GM18526 (cell line): ENCODE measurements at regions not wholly inside any gene's neighbourhood (a gene's known extent, or its start where the extent isn't known, plus 50 kb on each side); places are given as distances from the start of the nearest gene placed in this dataset.

Source experiments
- POLR2A ChIP-seq: IDR thresholded peaks from 3 replicates; pipeline ENCODE4 v1.6.1; 2011; ENCODE audit not compliant: insufficient read length; ENCODE audit errors: extremely low read depth

DNA sequence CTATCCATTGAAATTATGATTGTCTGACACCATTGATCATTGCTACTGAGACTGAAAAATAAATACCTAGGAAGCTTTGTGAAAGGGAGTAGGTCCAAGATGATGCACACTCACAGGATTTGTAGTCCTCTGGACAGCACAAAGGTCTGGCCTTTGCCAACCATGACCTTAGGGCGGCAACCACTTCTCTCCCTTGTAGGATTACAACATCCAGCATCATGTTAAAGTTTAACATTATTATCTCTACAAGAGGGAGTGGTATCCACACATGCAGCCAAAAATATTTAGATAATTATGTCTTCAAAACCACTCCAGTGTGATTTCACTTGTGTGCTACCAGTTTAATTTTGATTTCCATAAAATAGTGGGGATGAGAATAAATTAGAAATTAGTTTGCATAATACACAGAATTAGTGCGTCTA, 51.1 kb upstream of the NHSL1 start:
- TF ChIP-seq POLR2A, result no peak

DNA sequence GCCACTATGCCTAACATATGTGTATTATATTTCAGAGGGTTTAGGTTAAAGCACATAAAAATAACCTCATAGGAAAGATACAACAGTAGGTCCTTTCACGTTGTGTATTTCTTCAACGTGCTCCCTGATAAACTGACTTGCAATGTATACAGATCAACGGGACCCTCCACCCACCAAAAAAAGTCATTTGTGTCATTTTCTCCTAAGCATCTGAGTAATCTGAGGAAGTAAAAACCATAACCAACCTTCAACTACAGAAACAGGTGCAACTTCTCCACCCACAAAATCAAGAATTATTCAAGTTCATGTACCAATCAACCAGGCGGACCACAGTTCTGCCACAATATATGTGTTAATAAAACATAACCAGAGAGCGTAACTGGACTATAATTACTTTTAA, 54.9 kb upstream of the NHSL1 start:
- TF ChIP-seq POLR2A, result no peak

DNA sequence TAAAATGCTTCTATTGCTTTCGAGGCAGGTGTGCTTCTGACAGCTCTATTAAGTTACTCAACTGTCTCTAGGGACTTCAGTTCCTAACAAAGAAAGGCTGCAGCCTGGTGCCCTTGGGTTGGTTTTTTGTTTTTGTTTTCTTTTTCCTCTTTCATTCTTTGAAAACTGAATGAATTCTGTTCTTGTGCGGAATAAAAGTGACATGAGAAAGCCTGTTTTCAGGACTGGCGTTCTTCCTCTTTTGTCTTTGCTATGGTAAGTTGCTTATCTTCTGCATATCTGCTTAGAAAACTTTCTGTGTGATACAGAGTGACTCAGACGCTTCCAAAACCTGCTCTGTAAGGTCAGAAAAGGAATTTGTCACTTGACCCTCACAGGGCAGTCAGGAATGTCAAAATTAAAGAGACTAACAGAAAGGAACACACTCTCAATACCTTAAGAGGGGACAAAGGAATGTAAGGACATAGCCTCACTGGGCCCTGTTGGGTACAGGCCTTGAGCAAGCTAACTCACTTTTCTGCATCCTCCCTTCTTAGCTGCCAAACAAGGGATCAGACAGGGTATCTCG, 56.2 kb upstream of the NHSL1 start:
- TF ChIP-seq POLR2A, result no peak

DNA sequence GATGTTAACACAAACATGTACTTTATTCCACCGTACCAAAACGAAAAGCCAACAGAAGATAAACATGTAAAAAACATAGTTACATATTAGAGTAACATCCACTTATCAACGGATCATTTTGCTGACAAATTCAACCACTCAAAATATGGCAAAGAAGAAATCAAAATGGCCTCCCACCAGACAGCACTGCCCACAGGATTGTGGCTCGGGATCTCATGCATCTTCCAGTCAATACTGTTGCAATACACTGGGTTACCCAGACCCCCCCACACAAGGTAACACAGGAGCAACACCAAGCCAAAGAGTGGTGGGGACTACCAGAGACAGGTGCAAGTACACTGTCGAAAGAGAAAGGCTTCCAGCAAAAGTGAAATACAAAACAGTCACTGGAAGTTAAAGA, 57.9 kb upstream of the NHSL1 start:
- no peak for TF ChIP-seq POLR2A

DNA sequence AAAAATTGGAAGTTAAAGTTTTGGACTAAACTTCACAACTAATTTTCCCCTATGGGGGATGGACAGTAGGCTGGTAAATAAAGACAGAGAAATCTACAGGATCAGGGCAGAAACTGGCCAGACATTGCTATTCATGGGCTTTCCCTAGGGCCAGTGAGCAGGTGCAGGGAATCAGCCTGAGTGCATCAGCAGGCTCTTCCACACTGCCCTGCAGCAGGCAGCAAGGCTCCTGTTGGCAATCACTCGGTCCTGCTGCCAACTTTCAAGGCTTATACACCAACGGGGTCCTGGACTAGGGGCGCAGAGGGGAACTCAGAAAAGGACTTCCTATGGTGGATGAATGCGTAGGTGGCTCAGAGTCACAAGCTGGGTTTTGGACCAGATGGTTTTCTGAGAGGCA, 59.8 kb upstream of the NHSL1 start:
- no peak for TF ChIP-seq POLR2A

DNA sequence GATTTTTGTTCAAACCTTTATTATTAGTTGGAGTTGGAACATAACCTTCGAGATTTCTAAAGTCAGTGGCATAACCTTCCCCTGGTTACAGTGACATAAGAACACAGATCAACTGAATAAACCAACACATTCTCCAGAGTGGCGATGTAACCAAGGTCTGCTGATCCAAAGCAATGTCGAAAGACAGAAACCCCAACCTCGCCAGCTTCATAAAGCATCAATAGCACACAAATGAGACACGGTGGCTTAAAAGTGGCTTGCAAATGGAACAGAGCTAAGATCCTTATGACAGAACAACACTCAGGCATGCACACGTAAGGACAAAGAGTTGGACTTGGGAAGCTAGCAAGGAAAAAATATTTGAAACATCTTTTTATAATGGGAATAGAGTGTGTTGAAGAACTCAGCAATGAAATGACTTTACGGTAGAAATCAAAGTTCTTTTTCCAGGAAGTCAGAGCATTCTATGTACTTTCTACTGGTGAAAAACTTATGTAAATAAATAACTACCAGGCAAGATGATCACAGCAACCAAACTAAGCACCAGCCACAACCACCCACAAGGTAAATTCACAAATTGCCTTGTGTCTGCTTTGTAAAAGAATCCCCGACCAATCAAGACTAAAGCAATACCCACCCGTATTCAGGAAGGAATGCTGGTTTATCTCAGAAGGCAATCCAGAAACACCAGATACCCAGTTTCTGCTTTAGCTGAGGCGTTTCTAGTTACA, 61.0 kb upstream of the NHSL1 start:
- no peak for TF ChIP-seq POLR2A

DNA sequence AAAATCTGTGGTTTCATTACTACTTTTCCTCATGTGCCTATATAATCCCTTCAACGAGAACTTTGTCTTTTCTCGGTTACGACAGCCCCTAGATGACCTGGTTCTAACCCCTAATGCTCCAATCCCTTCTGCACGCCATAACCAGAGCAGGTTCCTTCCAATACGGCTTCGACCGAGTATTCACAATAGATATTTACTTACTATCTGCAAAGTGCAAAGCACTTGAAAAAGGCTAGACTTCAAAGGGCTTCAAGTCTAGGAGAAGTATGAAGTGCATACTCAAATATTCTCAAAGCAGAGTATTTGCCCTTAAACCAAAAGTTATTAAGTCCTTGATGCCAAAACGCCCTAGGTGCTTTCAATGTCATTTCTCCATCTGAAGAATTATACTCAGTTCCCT, 63.4 kb upstream of the NHSL1 start:
- TF ChIP-seq POLR2A, result no peak

DNA sequence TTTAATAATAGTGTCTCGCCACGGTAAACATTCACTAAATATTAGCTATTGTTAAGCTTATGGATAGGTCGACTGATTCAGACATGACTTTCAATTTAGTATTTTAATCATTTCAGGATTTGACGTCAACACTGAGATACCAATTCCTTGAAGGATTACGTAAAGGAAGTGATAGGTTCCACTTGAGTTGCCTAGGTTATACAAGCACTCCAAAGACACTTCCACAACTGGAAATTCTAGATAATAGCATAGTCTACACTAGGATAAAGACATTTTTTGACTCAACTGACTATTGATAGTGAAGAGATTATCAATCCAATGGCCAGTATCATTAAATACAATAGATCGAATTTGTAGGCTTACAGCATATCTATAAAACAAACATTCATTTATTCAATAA, 63.9 kb upstream of the NHSL1 start:
- no peak for TF ChIP-seq POLR2A

DNA sequence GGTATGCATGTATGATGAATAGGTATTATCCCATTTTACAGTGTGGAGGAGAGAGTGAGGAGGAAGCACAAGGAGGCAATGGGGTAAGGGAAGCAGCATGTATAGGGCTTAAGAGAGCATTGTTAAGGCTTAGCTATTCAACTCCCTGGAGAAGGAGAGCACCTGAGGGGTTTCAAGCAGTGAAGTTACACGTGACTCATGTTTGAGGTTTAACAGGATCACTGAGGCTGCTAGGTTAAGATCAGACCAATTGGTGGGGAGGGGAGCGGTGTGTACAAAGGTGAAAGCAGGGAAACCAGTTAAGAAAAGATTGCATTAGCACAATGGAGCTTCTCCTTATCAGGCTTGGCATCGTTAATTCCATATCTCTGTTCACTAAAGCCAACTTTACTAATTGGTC, 64.4 kb upstream of the NHSL1 start:
- no peak for TF ChIP-seq POLR2A

DNA sequence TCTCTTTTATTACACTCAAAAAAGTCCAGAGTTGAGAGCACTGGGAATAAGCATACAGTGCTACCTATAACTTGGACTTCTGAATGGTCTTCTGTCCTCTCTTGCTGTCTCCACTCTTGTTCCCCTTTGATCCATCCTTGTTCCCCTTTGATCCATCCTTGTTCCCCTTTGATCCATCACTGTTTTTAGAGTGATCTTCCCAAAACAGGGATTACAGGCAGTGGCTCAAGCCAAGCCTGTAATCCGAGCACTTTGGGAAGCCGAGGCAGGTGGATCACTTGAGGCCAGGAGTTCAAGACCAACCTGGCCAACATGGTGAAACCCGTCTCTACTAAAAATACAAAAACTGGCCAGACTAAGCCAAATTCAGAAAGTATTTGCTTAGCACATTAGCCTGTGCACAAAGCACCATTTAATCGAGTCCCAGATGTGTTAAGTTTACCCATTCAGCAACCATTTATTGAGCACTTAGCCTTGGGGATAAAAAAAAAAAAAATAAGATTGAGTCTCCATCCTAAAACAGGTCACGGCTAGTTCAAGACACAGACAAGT, 65.0 kb upstream of the NHSL1 start:
- TF ChIP-seq POLR2A, result no peak

DNA sequence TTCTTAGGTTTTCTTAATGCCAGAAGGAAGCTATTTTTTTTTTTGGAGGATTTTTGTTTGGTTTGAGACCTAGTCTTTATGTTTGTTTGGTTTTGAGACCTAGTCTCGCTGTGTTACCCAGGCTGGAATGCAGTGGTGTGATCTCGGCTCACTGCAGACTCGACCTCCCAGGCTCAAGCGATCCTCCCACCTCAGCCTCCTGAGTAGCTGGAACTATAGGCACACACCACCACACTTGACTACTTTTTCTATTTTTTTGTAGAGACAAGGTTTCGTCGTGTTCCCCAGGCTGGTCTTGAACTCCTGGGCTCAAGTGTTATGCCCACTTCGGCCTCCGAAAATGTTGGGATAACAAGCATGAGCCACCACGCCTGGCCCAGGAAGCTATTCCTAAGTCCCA, 67.8 kb upstream of the NHSL1 start:
- TF ChIP-seq POLR2A, result no peak

DNA sequence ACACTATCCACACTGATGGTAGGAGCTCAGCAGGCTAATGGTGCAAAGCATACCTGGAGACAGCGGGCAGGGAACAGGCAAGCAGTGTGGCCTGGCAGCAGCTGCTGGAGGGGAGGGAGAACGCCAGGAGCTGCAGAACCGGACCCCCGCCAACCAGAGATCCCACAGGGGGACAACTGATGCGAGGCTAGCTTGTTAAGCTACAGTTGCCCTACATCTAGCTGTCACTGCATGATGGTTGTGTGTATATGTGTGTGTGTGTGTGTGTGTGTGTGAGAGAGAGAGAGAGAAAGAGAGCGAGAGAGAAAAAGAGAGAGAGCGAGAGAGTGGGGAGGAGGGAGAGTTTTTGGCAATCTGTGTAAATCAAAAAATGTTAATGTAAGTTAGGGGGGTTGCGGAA, 69.7 kb upstream of the NHSL1 start:
- no peak for TF ChIP-seq POLR2A

DNA sequence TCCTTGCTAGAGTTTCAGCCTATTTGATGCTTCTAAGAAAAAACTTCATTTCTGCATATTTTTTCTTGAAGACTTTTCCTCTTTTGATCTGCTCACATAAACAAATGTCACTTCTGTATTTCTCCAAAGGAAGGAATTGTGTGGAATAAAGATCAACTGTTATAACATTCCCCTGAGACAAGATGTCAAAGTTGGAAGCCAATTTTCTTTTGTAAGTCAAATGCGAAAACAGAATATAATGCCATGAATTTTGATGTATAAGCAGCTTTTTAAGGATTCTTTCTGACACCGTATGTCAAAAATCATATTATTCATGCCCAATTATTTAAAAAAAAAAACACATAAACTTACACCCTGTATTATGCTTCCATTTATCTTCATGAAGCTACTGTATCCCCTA, 70.3 kb upstream of the NHSL1 start:
- no peak for TF ChIP-seq POLR2A

DNA sequence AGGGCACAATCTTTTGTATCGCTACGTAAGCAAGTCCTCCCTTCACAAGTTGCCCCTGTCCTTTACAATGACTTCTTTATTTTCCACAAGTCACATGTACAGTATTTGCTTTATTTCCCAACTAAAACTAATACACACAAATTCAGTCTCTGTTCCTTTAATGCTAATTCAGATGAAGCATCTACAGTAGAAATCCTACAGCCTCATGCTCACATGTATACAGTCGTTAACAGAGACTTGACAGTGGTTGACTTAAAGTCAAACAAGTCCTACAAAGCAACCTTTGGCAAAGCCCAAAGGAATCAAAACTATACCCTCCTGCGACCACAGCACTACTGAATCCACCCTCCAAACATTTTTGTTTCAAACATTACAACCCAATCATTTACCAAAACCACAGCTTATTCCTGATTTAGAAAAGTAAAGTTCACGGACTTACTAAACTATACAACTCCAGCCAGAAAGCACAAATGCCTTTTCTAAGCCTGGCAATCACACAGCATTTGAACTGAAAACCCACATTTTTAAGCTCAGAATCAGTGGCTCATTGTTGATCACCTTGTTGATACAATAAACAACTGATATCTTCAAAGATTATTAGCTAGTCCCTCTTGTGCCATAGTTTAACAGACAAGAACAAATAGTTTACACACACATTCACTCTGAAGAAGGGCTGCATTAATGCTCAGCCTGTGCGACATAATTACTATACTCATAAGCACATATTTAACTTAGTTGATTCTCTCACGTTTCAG, 70.9 kb upstream of the NHSL1 start:
- no peak for TF ChIP-seq POLR2A

DNA sequence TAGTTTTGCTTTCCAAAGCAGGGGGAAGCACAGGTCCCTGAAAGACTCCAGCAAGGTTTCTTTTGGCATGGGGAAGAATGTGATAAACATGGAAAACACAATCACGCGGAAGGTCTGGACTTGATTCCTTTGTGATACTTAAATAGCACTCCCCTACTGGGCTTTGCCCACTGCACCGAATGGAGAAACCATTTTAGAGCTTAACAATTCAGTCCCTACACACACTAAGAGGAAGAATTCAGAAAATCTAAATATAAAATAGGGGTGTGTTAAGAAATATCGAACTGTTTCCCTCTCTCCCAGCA, 71.4 kb upstream of the NHSL1 start:
- no peak for TF ChIP-seq POLR2A

DNA sequence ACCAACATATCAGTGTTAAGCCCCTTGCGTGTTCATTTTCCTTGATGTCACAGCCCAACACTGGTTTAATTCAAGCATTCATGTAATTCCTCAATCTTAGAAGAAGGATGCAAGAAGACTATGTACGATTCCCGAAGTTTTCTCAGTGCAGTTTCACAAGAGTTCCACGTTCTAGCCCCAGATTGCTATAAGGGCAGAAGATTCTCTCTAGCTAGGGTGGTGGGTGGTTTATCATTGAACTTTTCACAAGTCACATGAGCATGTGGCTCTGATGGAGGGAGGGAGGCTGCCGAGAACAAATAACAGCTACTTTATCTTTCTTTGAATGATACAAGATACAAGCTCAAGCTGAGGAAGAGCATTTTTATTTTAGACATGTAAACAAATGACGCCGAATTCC, 71.9 kb upstream of the NHSL1 start:
- TF ChIP-seq POLR2A, result no peak
